RCC 7860 (cell line): ENCODE measurements at regions not wholly inside any gene's neighbourhood (a gene's known extent, or its start where the extent isn't known, plus 50 kb on each side); places are given as distances from the start of the nearest gene placed in this dataset.
"Not testable (repeated sequence)": the region's sequence is repeated elsewhere in the genome, so short reads cannot be mapped to it uniquely, and the experiment has no call there.

Source experiments
- DNase-seq: peaks from one replicate; pipeline ENCODE4 v3.0.0-alpha.2; 2015; ENCODE audit warnings: low spot score
- FAIRE-seq: peaks from 2 replicates; lab custom pipeline; 2012; peaks lifted over from hg19 to GRCh38; lab: Jason Lieb, UNC

GRCh38 chr3:165960825-165961224, 123.6 kb upstream of the BCHE start:
- DNase-seq, FAIRE-seq: not testable (repeated sequence)

- FAIRE-seq (no peak), DNase-seq (no peak)
These were observed 116.9 kb upstream of the BCHE start for GRCh38 chr3:165954171-165954570.

GRCh38 chr3:165946360-165946759, 109.1 kb upstream of the BCHE start:
- no peak for FAIRE-seq
- DNase-seq: no peak

GRCh38 chr3:165938986-165939540, 101.8 kb upstream of the BCHE start:
- FAIRE-seq (no peak), DNase-seq (no peak)

- FAIRE-seq, DNase-seq: not testable (repeated sequence)
These were observed 98.9 kb upstream of the BCHE start for GRCh38 chr3:165936081-165936480.

- not testable (repeated sequence) for DNase-seq, FAIRE-seq
These were observed 87.1 kb upstream of the BCHE start for GRCh38 chr3:165924301-165924791.

- FAIRE-seq (no peak), DNase-seq (no peak)
These were observed 83.8 kb upstream of the BCHE start for GRCh38 chr3:165920984-165921383.

- FAIRE-seq (no peak), DNase-seq (no peak)
These were observed 82.1 kb upstream of the BCHE start for GRCh38 chr3:165919284-165919683.

GRCh38 chr3:165918657-165918979, 81.4 kb upstream of the BCHE start:
- FAIRE-seq: no peak
- DNase-seq: no peak

GRCh38 chr3:165917938-165918656, 80.9 kb upstream of the BCHE start:
- DNase-seq, FAIRE-seq: not testable (repeated sequence)

- not testable (repeated sequence) for FAIRE-seq
These were observed 77.9 kb upstream of the BCHE start for GRCh38 chr3:165915104-165915503.

GRCh38 chr3:165903885-165904630, 66.8 kb upstream of the BCHE start:
- FAIRE-seq (no peak), DNase-seq (no peak)

More at GRCh38 chr3:165915104-165915503, 77.9 kb upstream of the BCHE start:
- DNase-seq: not testable (repeated sequence)

GRCh38 chr3:165899066-165899465, 61.8 kb upstream of the BCHE start:
- FAIRE-seq (no peak), DNase-seq (no peak)

GRCh38 chr3:165897137-165897536, 59.9 kb upstream of the BCHE start:
- FAIRE-seq (no peak), DNase-seq (no peak)

GRCh38 chr3:165895919-165896318, 58.7 kb upstream of the BCHE start:
- no peak for DNase-seq
- no peak for FAIRE-seq

GRCh38 chr3:165892565-165892964, 55.3 kb upstream of the BCHE start:
- no peak for FAIRE-seq
- DNase-seq: no peak
